ENCODE measurements at regions not wholly inside any gene's neighbourhood (a gene's known extent, or its start where the extent isn't known, plus 50 kb on each side); places are given as distances from the start of the nearest gene placed in this dataset.

GRCh38 chr21:38081708-38082107 lies 165.5 kb upstream of the KCNJ6 start:
- no peaks in the 10 kb centered on the region for H3K36me3 ChIP-seq (ENCODE audit: control insufficient read depth, insufficient read depth, low read length)
- no peak overlapping the region for H3K27ac ChIP-seq (ENCODE audit: low read length)
- no peak overlapping the region for H3K4me3 Mint-ChIP-seq
- H3K9me3 ChIP-seq (ENCODE audit: control insufficient read depth, insufficient read depth, low read length): no peaks in the 10 kb centered on the region
- no peaks in the 10 kb centered on the region for H3K36me3 Mint-ChIP-seq
- no peaks in the 10 kb centered on the region for H3K9me3 Mint-ChIP-seq
- no peak for TF ChIP-seq CTCF (IDR thresholded peaks at IDR 0.05)
- no peaks in the 10 kb centered on the region for H3K4me1 Mint-ChIP-seq
- H3K4me3 ChIP-seq (ENCODE audit: low read length): no peak overlapping the region
- 90% methylated on average over 9 of the region's 9 CpGs for WGBS (ENCODE audit: insufficient coverage)
- ATAC-seq (no peak), DNase-seq (no peak)
- peaks cover 4 to 9% of the 10 kb centered on the region in 2 donors for H3K27me3 Mint-ChIP-seq (ENCODE audit: low read depth in 2 of 2)
- H3K27ac Mint-ChIP-seq: no peak overlapping the region
- intact Hi-C loops (cut with micrococcal nuclease): no loop called here
- H3K4me1 ChIP-seq (ENCODE audit: control insufficient read depth, insufficient read depth, low read length): no peaks in the 10 kb centered on the region
- H3K27me3 ChIP-seq (ENCODE audit: control insufficient read depth, insufficient read depth, low read length): no peaks in the 10 kb centered on the region

- ATAC-seq (no peak), DNase-seq (no peak)
- 82% methylated on average over 3 of the region's 4 CpGs for WGBS (ENCODE audit: insufficient coverage)
- intact Hi-C loops (cut with micrococcal nuclease): no loop called here
- no peaks in the 10 kb centered on the region for H3K9me3 Mint-ChIP-seq
- H3K4me3 ChIP-seq (ENCODE audit: low read length): no peak overlapping the region
- H3K36me3 ChIP-seq (ENCODE audit: control insufficient read depth, insufficient read depth, low read length): no peaks in the 10 kb centered on the region
- no peaks in the 10 kb centered on the region for H3K4me1 Mint-ChIP-seq
- no peak overlapping the region for H3K4me3 Mint-ChIP-seq
- no peaks in the 10 kb centered on the region for H3K27me3 ChIP-seq (ENCODE audit: control insufficient read depth, insufficient read depth, low read length)
- no peaks in the 10 kb centered on the region for H3K36me3 Mint-ChIP-seq
- no peak overlapping the region for H3K27ac ChIP-seq (ENCODE audit: low read length)
- peaks cover 4 to 9% of the 10 kb centered on the region in 2 donors for H3K27me3 Mint-ChIP-seq (ENCODE audit: low read depth in 2 of 2)
- no peak for TF ChIP-seq CTCF (IDR thresholded peaks at IDR 0.05)
- no peaks in the 10 kb centered on the region for H3K4me1 ChIP-seq (ENCODE audit: control insufficient read depth, insufficient read depth, low read length)
- H3K9me3 ChIP-seq (ENCODE audit: control insufficient read depth, insufficient read depth, low read length): no peaks in the 10 kb centered on the region
- H3K27ac Mint-ChIP-seq: no peak overlapping the region
Observed at GRCh38 chr21:38082936-38083485, 166.8 kb upstream of the KCNJ6 start.

GRCh38 chr21:38083535-38083934 lies 167.3 kb upstream of the KCNJ6 start:
- TF ChIP-seq CTCF (IDR thresholded peaks at IDR 0.05): no peak
- H3K27me3 ChIP-seq (ENCODE audit: control insufficient read depth, insufficient read depth, low read length): no peaks in the 10 kb centered on the region
- ATAC-seq: no peak

GRCh38 chr21:38086580-38086979 lies 170.2 kb upstream of the KCNJ15 start:
- intact Hi-C loops (cut with micrococcal nuclease): no loop called here
- Mint-ChIP-seq H3K4me3 (no peak overlapping the region), H3K36me3 (no peaks in the 10 kb centered on the region), H3K9me3 (no peaks in the 10 kb centered on the region), H3K27ac (no peak overlapping the region), H3K27me3 (ENCODE audit: low read depth in 2 of 2) (peaks cover 4 to 9% of the 10 kb centered on the region in 2 donors), H3K4me1 (no peaks in the 10 kb centered on the region)
- no peak for DNase-seq
- 90% methylated on average over 1 of the region's 1 CpG for WGBS (ENCODE audit: insufficient coverage)
- no peak for TF ChIP-seq CTCF (IDR thresholded peaks at IDR 0.05)
- Histone ChIP-seq H3K9me3 (ENCODE audit: control insufficient read depth, insufficient read depth, low read length) (no peaks in the 10 kb centered on the region), H3K27ac (ENCODE audit: low read length) (no peak overlapping the region), H3K4me1 (ENCODE audit: control insufficient read depth, insufficient read depth, low read length) (no peaks in the 10 kb centered on the region), H3K27me3 (ENCODE audit: control insufficient read depth, insufficient read depth, low read length) (no peaks in the 10 kb centered on the region), H3K36me3 (ENCODE audit: control insufficient read depth, insufficient read depth, low read length) (no peaks in the 10 kb centered on the region), H3K4me3 (ENCODE audit: low read length) (no peak overlapping the region)
- no peak for ATAC-seq

More at GRCh38 chr21:38083535-38083934, 167.3 kb upstream of the KCNJ6 start:
- Mint-ChIP-seq H3K36me3 (no peaks in the 10 kb centered on the region), H3K27me3 (ENCODE audit: low read depth in 2 of 2) (peaks cover 4 to 9% of the 10 kb centered on the region in 2 donors), H3K4me1 (no peaks in the 10 kb centered on the region), H3K27ac (no peak overlapping the region), H3K4me3 (no peak overlapping the region), H3K9me3 (no peaks in the 10 kb centered on the region)
- no peak overlapping the region for H3K27ac ChIP-seq (ENCODE audit: low read length)
- intact Hi-C loops (cut with micrococcal nuclease): no loop called here
- no peaks in the 10 kb centered on the region for H3K36me3 ChIP-seq (ENCODE audit: control insufficient read depth, insufficient read depth, low read length)
- H3K9me3 ChIP-seq (ENCODE audit: control insufficient read depth, insufficient read depth, low read length): no peaks in the 10 kb centered on the region
- no peak for DNase-seq
- H3K4me1 ChIP-seq (ENCODE audit: control insufficient read depth, insufficient read depth, low read length): no peaks in the 10 kb centered on the region
- H3K4me3 ChIP-seq (ENCODE audit: low read length): no peak overlapping the region

All from natural killer cell (primary cell).